ENCODE measurements at regions not wholly inside any gene's neighbourhood (a gene's known extent, or its start where the extent isn't known, plus 50 kb on each side); places are given as distances from the start of the nearest gene placed in this dataset.

- intact Hi-C loops (cut with micrococcal nuclease): no loop called here
- dilution Hi-C loops (cut with MboI; ENCODE audit: extremely low pct_ligation_motif_present, low sequenced_read_pairs): no loop called here
- no TSS peak for BruUV-seq (replicated peaks)
- Histone ChIP-seq H3K27ac (ENCODE audit: insufficient read depth, low read depth, low read length) (no peak overlapping the region), H3K79me2 (ENCODE audit: control insufficient read depth, insufficient read depth, low read length) (no peaks in the 10 kb centered on the region), H3K9ac (replicated peaks; ENCODE audit: extremely low read depth, insufficient read depth, low read length) (no peak overlapping the region), H2AFZ (ENCODE audit: low read depth, low read length) (no peak overlapping the region), H3K36me3 (ENCODE audit: control insufficient read depth in 2 of 2, extremely low read depth in 1 of 2, insufficient read depth in 2 of 2, low read length in 2 of 2) (no peaks in the 10 kb centered on the region), H3K4me2 (ENCODE audit: insufficient read depth, low read length) (no peak overlapping the region), H4K20me1 (replicated peaks; ENCODE audit: control insufficient read depth, extremely low read depth, insufficient read depth, low read length) (no peaks in the 10 kb centered on the region), H3K4me3 (replicated peaks in 1 of 3; ENCODE audit: insufficient read depth in 1 of 3, low read depth in 1 of 3, low read length in 3 of 3) (no peak overlapping the region), H3K27me3 (ENCODE audit: control insufficient read depth in 2 of 2, insufficient read depth in 2 of 2, low read length in 2 of 2) (no peaks in the 10 kb centered on the region), H3K9me1 (replicated peaks; ENCODE audit: control insufficient read depth, extremely low read depth, insufficient read depth, low read length) (no peaks in the 10 kb centered on the region), H3K9me3 (replicated peaks; ENCODE audit: control insufficient read depth, insufficient read depth, low read length) (no peaks in the 10 kb centered on the region), H3K4me1 (ENCODE audit: control insufficient read depth, extremely low read depth, insufficient read depth, low read length) (no peaks in the 10 kb centered on the region)
- POLR2A ChIA-PET: no interaction called here
- TF ChIP-seq, protein P1, sequence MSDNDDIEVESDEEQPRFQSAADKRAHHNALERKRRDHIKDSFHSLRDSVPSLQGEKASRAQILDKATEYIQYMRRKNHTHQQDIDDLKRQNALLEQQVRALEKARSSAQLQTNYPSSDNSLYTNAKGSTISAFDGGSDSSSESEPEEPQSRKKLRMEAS (IDR thresholded peaks at IDR 0.05; ENCODE audit: insufficient read depth, insufficient read length): no peak
- TF ChIP-seq FOS (IDR thresholded peaks at IDR 0.05; ENCODE audit: borderline replicate concordance, insufficient read depth, low read length) (no peak), POLR2AphosphoS5 (IDR thresholded peaks at IDR 0.05; ENCODE audit: insufficient read depth, low read depth, low read length) (no peak), MYC (IDR thresholded peaks at IDR 0.05; ENCODE audit: low read depth, low read length) (no peak), EZH2 (IDR thresholded peaks at IDR 0.05; ENCODE audit: borderline replicate concordance, low read depth, low read length, severe bottlenecking) (no peak), POLR2A (IDR thresholded peaks at IDR 0.05; ENCODE audit: low read depth, low read length) (no peak), GATA2 (IDR thresholded peaks at IDR 0.05; ENCODE audit: insufficient read depth, insufficient read length, low read depth, low read length) (no peak), JUN (IDR thresholded peaks at IDR 0.05; ENCODE audit: borderline replicate concordance, insufficient read depth, insufficient read length, low read depth) (no peak)
- TF ChIP-seq, protein P2, sequence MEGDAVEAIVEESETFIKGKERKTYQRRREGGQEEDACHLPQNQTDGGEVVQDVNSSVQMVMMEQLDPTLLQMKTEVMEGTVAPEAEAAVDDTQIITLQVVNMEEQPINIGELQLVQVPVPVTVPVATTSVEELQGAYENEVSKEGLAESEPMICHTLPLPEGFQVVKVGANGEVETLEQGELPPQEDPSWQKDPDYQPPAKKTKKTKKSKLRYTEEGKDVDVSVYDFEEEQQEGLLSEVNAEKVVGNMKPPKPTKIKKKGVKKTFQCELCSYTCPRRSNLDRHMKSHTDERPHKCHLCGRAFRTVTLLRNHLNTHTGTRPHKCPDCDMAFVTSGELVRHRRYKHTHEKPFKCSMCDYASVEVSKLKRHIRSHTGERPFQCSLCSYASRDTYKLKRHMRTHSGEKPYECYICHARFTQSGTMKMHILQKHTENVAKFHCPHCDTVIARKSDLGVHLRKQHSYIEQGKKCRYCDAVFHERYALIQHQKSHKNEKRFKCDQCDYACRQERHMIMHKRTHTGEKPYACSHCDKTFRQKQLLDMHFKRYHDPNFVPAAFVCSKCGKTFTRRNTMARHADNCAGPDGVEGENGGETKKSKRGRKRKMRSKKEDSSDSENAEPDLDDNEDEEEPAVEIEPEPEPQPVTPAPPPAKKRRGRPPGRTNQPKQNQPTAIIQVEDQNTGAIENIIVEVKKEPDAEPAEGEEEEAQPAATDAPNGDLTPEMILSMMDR (IDR thresholded peaks at IDR 0.05; ENCODE audit: extremely low read depth in 1 of 2, insufficient read depth in 1 of 2, low read depth in 1 of 2, low read length in 2 of 2): no peak
- FAIRE-seq (no peak), DNase-seq (ENCODE audit: low read depth, low spot score) (no peak)
- CTCF ChIA-PET: interaction anchor here (1.1 kb wide), 1 partner anchor 23 kb away, joined by 3 read pairs; no protein-coding TSS in a partner anchor
Measured at GRCh38 chr4:18513861-18514260, 492.3 kb upstream of the LCORL start.

Data from endothelial cell of umbilical vein (primary cell).